ENCODE measurements at regions not wholly inside any gene's neighbourhood (a gene's known extent, or its start where the extent isn't known, plus 50 kb on each side); places are given as distances from the start of the nearest gene placed in this dataset.

GRCh38 chr4:12924728-12925320 is 559.3 kb downstream of the RAB28 start:
- TF ChIP-seq POLR2A (IDR thresholded peaks at IDR 0.05) = no peak
- TF ChIP-seq CTCF (IDR thresholded peaks at IDR 0.05) = no peak
